Keratinocyte (primary cell): ENCODE measurements at regions not wholly inside any gene's neighbourhood (a gene's known extent, or its start where the extent isn't known, plus 50 kb on each side); places are given as distances from the start of the nearest gene placed in this dataset.

Experiments used
- DNase-seq: peaks from one replicate; pipeline ENCODE4 v3.0.0-alpha.2; 2011; ENCODE audit warnings: low read depth, missing footprints, low spot score
- FAIRE-seq: peaks from 2 replicates; lab custom pipeline; 2011; peaks lifted over from hg19 to GRCh38; lab: Jason Lieb, UNC
- H2AFZ ChIP-seq: 2 replicates; pipeline ENCODE4 v1.6.0; 2012; ENCODE audit warnings: low read length, control low read depth, inconsistent platforms; ENCODE audit not compliant: control insufficient read depth
- H3K27ac ChIP-seq: 2 replicates; pipeline ENCODE4 v1.5.1; 2011; ENCODE audit warnings: low read length; ENCODE audit not compliant: control insufficient read depth, insufficient read depth
- H3K27me3 ChIP-seq: 3 replicates; pipeline ENCODE4 v1.6.0; 2011; ENCODE audit warnings: low read length; ENCODE audit not compliant: control insufficient read depth, insufficient read depth; ENCODE audit errors: extremely low read depth
- H3K36me3 ChIP-seq, 2 experiments: 2 replicates in 1 of 2; 3 replicates in 1 of 2; pipeline ENCODE4 v1.5.1; 2011; ENCODE audit warnings: low read length in 2 of 2, mild to moderate bottlenecking in 1 of 2; ENCODE audit not compliant: control insufficient read depth in 2 of 2, insufficient read depth in 2 of 2; ENCODE audit errors: extremely low read depth in 1 of 2
- H3K4me1 ChIP-seq: 3 replicates; pipeline ENCODE4 v1.5.1; 2011; ENCODE audit warnings: low read length; ENCODE audit not compliant: control insufficient read depth, insufficient read depth; ENCODE audit errors: extremely low read depth
- H3K4me2 ChIP-seq: 3 replicates; pipeline ENCODE4 v1.6.0; 2011; ENCODE audit warnings: low read depth, low read length; ENCODE audit not compliant: control insufficient read depth, insufficient read depth; ENCODE audit errors: extremely low read depth
- H3K4me3 ChIP-seq, 3 experiments: fragments of 200-600 bp in 1 of 3; sonication (generic) in 1 of 3; 2 replicates in 2 of 3; 3 replicates in 1 of 3; pipeline ENCODE4 v1.5.1; 2011 to 2016; ENCODE audit warnings: low read length in 3 of 3, mild to moderate bottlenecking in 3 of 3, control low read depth in 2 of 3, inconsistent platforms in 1 of 3, low read depth in 1 of 3, mixed read lengths in 1 of 3, mixed run types in 1 of 3, moderate library complexity in 1 of 3; ENCODE audit not compliant: control insufficient read depth in 2 of 3, insufficient read depth in 2 of 3; ENCODE audit errors: extremely low read depth in 1 of 3
- H3K79me2 ChIP-seq: 2 replicates; pipeline ENCODE4 v1.6.0; 2012; ENCODE audit warnings: low read length; ENCODE audit not compliant: control insufficient read depth, insufficient read depth
- H3K9ac ChIP-seq: 3 replicates; pipeline ENCODE4 v1.6.0; 2011; ENCODE audit warnings: low read length; ENCODE audit not compliant: control insufficient read depth, insufficient read depth; ENCODE audit errors: extremely low read depth
- H3K9me1 ChIP-seq: 3 replicates; pipeline ENCODE4 v1.6.0; 2011; ENCODE audit warnings: low read length; ENCODE audit not compliant: control insufficient read depth, insufficient read depth; ENCODE audit errors: extremely low read depth
- H3K9me3 ChIP-seq: 2 replicates; pipeline ENCODE4 v1.5.1; 2012; ENCODE audit warnings: low read depth, low read length; ENCODE audit not compliant: control insufficient read depth
- H4K20me1 ChIP-seq: 3 replicates; pipeline ENCODE4 v1.6.0; 2011; ENCODE audit warnings: low read length; ENCODE audit not compliant: control insufficient read depth, insufficient read depth; ENCODE audit errors: extremely low read depth
- CTCF ChIP-seq, 3 experiments: IDR thresholded peaks in 1 of 3; conservative IDR thresholded peaks in 1 of 3; optimal IDR thresholded peaks in 1 of 3; 2 replicates in 2 of 3; 3 replicates in 1 of 3; pipeline versions ENCODE3 to v1.5.1; 2011; ENCODE audit warnings: low read length in 3 of 3, mild to moderate bottlenecking in 3 of 3, moderate library complexity in 2 of 3, control low read depth in 1 of 3, inconsistent platforms in 1 of 3; ENCODE audit not compliant: insufficient read depth in 2 of 3; ENCODE audit errors: extremely low read depth in 1 of 3
- EZH2 ChIP-seq: IDR thresholded peaks from one replicate; pipeline ENCODE4 v1.6.1; 2012; ENCODE audit warnings: inconsistent platforms, mild to moderate bottlenecking, low read length, moderate library complexity
- dilution Hi-C: fragments of 300-500 bp; cut with MboI; formaldehyde crosslinking; loops from one replicate; pipeline ENCODE4 v1.7.0; 2020; ENCODE audit warnings: low sequenced_read_pairs; ENCODE audit not compliant: extremely low pct_ligation_motif_present

- FAIRE-seq (no peak), DNase-seq (no peak)
- peaks cover 11% of the 10 kb centered on the region for H3K4me1 ChIP-seq
- peak overlapping the region; percentile 46 for H3K27ac ChIP-seq
- no peaks in the 10 kb centered on the region for H3K9me1 ChIP-seq
- no peak overlapping the region for H3K4me3 ChIP-seq
- H2AFZ ChIP-seq: no peak overlapping the region
- TF ChIP-seq EZH2 (no peak), CTCF (optimal IDR thresholded peaks at IDR 0.05 in 1 of 3, IDR thresholded peaks at IDR 0.05 in 1 of 3, conservative IDR thresholded peaks at IDR 0.05 in 1 of 3; ENCODE audit: extremely low read depth in 1 of 3, insufficient read depth in 2 of 3, low read length in 3 of 3) (no peak)
- no peaks in the 10 kb centered on the region for H4K20me1 ChIP-seq
- H3K4me2 ChIP-seq: no peak overlapping the region
- no peaks in the 10 kb centered on the region for H3K36me3 ChIP-seq
- peaks cover 3% of the 10 kb centered on the region for H3K9me3 ChIP-seq
- H3K9ac ChIP-seq: no peak overlapping the region
- dilution Hi-C loops: no loop called here
- H3K79me2 ChIP-seq: no peaks in the 10 kb centered on the region
- no peaks in the 10 kb centered on the region for H3K27me3 ChIP-seq
These were observed 336.0 kb upstream of the IGFBP3 start for GRCh38 chr7:46256870-46257661.

GRCh38 chr7:46253520-46253919 lies 332.4 kb upstream of the IGFBP3 start:
- FAIRE-seq (peak; percentile 68), DNase-seq (no peak)
- Histone ChIP-seq H3K27ac (no peak overlapping the region), H3K9me3 (no peaks in the 10 kb centered on the region), H3K27me3 (no peaks in the 10 kb centered on the region), H3K4me3 (no peak overlapping the region), H3K9ac (no peak overlapping the region), H2AFZ (no peak overlapping the region), H3K9me1 (no peaks in the 10 kb centered on the region), H3K4me1 (peaks cover 10% of the 10 kb centered on the region), H4K20me1 (no peaks in the 10 kb centered on the region), H3K79me2 (no peaks in the 10 kb centered on the region), H3K4me2 (no peak overlapping the region), H3K36me3 (no peaks in the 10 kb centered on the region)
- TF ChIP-seq CTCF (optimal IDR thresholded peaks at IDR 0.05 in 1 of 3, IDR thresholded peaks at IDR 0.05 in 1 of 3, conservative IDR thresholded peaks at IDR 0.05 in 1 of 3; ENCODE audit: extremely low read depth in 1 of 3, insufficient read depth in 2 of 3, low read length in 3 of 3) (no peak), EZH2 (no peak)
- dilution Hi-C loops: no loop called here
